ENCODE measurements at regions not wholly inside any gene's neighbourhood (a gene's known extent, or its start where the extent isn't known, plus 50 kb on each side); places are given as distances from the start of the nearest gene placed in this dataset.
"Not testable (repeated sequence)": the region's sequence is repeated elsewhere in the genome, so short reads cannot be mapped to it uniquely, and the experiment has no call there.

DNA sequence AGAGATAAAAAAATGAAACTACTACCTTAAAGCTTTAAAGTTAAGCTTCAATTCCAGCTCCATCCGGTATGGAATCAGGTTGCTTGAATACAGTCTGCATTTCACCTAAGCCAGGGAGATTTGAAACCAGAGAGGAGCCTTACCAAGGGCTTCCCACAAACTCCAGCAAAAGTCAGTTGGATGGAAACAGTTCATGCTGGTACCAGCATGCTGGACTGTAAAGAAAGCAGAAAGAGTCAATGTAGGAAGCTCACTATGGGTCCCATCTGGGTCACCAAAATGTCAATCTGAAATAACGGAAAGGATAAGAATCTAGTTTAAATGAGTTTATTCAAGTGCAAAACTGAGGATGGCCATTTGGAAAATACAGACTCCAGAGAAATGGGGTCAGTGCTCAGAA is 65.3 kb downstream of the CDO1 start:
- in situ Hi-C loops (cut with HindIII; ENCODE audit: low sequenced_read_pairs), result no loop called here
- no peak for DNase-seq (ENCODE audit: low spot score)

- in situ Hi-C loops (cut with HindIII; ENCODE audit: low sequenced_read_pairs), result no loop called here
- DNase-seq (ENCODE audit: low spot score), result no peak
These were observed 67.4 kb downstream of the CDO1 start for GRCh38 chr5:115749016-115749415.

DNA sequence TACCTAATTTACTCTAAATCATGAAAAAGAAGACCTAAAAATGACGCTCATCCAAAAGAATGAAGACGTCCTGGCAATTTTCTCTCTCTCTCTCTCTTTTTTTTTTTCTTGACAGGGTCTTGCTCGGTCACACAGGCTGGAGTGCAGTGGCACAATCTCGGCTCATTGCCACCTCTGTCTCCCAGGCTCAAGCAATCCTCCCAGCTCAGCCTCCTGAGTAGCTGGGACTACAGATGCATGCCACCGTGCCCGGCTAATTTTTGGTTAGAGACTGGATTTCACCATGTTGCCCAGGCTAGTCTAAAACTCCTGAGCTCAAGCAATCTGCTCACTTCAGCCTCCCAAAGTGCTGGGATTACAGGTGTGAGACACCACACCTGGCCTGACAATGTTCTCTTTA is 77.2 kb downstream of the CDO1 start:
- in situ Hi-C loops (cut with HindIII; ENCODE audit: low sequenced_read_pairs); DNase-seq (ENCODE audit: low spot score): not testable (repeated sequence)

- in situ Hi-C loops (cut with HindIII; ENCODE audit: low sequenced_read_pairs), result no loop called here
- no peak for DNase-seq (ENCODE audit: low spot score)
These were observed 77.6 kb downstream of the CDO1 start for GRCh38 chr5:115738830-115739229.

GRCh38 chr5:115737452-115737851 is 79.0 kb downstream of the CDO1 start:
- DNase-seq (ENCODE audit: low spot score), result no peak
- in situ Hi-C loops (cut with HindIII; ENCODE audit: low sequenced_read_pairs), result no loop called here

GRCh38 chr5:115736690-115737005 is 79.8 kb downstream of the CDO1 start:
- in situ Hi-C loops (cut with HindIII; ENCODE audit: low sequenced_read_pairs), result no loop called here
- DNase-seq (ENCODE audit: low spot score), result no peak

DNA sequence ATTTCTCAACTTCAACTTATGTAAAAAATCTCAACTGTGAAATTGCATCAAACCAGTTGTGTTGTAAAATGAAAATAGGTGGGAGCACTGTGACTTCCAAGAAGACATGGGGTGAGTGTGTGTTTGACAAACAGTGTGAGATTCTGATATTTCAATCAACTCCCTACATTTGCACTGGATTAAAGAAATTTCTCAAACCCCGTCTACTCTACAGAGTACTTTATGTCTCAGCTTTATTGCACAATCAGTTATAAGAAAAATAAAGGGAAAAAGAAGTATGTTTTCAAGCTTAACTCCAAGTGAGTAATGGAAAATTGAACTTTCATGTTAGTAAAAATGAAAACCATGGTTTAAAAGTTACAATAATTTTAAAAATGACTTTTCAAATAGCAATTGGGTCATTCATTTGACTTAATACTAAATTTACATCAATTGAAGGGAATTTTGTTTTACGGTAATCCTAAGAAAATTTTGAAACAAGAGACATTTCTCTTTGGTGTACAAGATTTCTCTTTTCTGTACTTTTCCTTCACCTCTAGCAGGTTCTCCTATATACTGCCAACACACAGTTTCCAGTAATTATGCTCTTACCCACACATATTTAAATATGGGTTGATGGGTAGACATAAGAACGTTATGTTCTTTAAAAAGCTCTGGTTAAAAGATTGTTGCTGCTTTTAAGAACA is 80.3 kb downstream of the CDO1 start:
- no peak for DNase-seq (ENCODE audit: low spot score)
- in situ Hi-C loops (cut with HindIII; ENCODE audit: low sequenced_read_pairs), result no loop called here

- in situ Hi-C loops (cut with HindIII; ENCODE audit: low sequenced_read_pairs), result no loop called here
- peak; percentile 72 for DNase-seq (ENCODE audit: low spot score)
These were observed 81.1 kb downstream of the CDO1 start for GRCh38 chr5:115735108-115735998.

DNA sequence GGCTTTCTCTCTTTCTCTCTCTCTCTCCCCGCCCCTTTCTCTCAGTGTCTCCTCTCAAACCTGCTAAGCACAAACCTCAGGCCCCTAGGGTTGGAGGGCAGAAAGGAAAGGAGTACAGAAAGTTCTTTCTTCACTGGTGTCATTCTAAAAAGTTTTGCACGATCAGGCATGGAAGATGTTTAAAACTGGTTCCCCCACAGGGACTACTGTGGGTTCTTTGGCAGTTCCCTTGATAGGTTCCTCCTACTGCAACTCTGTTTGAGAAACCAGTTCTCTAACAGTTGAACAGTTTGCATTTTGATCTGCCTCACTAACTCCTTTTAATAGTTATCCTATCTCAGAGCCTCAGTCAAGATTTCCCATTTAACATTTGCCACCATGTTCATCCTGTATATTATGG is 82.9 kb downstream of the CDO1 start:
- DNase-seq (ENCODE audit: low spot score), result no peak
- in situ Hi-C loops (cut with HindIII; ENCODE audit: low sequenced_read_pairs), result no loop called here

GRCh38 chr5:115732026-115732425 is 84.4 kb downstream of the CDO1 start:
- in situ Hi-C loops (cut with HindIII; ENCODE audit: low sequenced_read_pairs), result no loop called here
- no peak for DNase-seq (ENCODE audit: low spot score)

- in situ Hi-C loops (cut with HindIII; ENCODE audit: low sequenced_read_pairs), result no loop called here
- DNase-seq (ENCODE audit: low spot score), result no peak
These were observed 90.9 kb downstream of the CDO1 start for GRCh38 chr5:115725522-115725921.

- DNase-seq (ENCODE audit: low spot score), result no peak
- in situ Hi-C loops (cut with HindIII; ENCODE audit: low sequenced_read_pairs), result no loop called here
These were observed 93.2 kb downstream of the CDO1 start for GRCh38 chr5:115723220-115723619.

GRCh38 chr5:115720888-115721287 is 95.1 kb upstream of the TMED7 start:
- in situ Hi-C loops (cut with HindIII; ENCODE audit: low sequenced_read_pairs), result no loop called here

DNA sequence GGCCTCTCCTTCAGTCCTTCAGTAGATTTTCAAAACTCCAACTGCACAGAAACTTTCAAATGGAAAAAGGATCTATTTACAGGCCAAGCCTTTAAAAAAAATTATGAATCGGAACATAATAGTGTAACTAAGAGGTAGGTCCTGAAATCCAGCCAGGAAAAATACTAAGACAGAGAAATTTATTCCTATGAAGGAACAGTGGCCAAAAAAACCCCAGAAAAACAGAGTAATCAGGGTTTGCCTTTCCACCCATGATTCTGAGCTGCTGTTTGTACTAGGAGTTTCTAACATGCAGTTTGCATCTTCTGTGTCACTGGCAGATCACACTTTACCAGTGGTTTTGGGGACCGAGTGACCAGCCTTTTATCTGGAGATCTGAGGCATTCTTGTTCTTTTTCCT is 93.1 kb upstream of the TMED7 start:
- in situ Hi-C loops (cut with HindIII; ENCODE audit: low sequenced_read_pairs), result no loop called here
- no peak for DNase-seq (ENCODE audit: low spot score)

More at GRCh38 chr5:115720888-115721287, 95.1 kb upstream of the TMED7 start:
- DNase-seq (ENCODE audit: low spot score), result no peak

DNA sequence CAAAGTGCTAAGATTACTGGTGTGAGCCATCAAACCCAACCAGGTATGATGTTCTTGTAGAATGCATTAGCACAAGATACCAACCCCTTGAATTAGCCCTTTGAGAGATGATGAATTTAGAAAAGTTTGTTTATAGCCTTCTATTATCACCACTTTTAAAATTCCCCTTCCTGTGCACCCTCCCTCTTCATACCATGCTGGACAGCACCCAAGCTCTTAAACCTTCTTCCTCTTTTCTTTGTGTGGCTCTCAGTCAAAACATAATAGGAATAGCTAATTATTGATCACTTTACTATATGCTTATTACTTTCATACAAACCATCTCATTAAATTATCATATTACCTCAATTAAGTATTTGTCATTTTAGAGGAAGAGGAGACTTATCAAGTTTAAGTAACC is 87.6 kb upstream of the TMED7 start:
- in situ Hi-C loops (cut with HindIII; ENCODE audit: low sequenced_read_pairs), result no loop called here
- DNase-seq (ENCODE audit: low spot score), result no peak

DNA sequence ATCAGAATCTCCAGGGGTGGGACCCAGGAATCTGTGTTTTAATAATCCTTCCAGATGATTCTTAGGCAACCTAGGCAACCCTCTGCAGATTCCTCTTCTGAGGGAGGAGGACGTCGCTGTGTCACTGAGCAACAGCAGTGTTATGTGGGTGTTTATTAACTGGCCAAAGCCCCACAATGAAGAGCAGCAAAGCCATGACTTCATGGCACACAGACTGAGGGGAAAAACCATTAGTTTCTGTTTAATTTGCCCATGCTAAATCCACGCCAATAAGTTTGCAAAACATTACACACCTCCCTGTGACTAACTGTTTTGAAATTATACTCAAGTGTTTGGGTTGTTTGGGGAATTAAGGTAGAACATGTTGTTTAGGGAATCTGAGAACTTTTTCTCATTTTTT is 83.7 kb upstream of the TMED7 start:
- DNase-seq (ENCODE audit: low spot score), result no peak
- in situ Hi-C loops (cut with HindIII; ENCODE audit: low sequenced_read_pairs), result no loop called here

DNA sequence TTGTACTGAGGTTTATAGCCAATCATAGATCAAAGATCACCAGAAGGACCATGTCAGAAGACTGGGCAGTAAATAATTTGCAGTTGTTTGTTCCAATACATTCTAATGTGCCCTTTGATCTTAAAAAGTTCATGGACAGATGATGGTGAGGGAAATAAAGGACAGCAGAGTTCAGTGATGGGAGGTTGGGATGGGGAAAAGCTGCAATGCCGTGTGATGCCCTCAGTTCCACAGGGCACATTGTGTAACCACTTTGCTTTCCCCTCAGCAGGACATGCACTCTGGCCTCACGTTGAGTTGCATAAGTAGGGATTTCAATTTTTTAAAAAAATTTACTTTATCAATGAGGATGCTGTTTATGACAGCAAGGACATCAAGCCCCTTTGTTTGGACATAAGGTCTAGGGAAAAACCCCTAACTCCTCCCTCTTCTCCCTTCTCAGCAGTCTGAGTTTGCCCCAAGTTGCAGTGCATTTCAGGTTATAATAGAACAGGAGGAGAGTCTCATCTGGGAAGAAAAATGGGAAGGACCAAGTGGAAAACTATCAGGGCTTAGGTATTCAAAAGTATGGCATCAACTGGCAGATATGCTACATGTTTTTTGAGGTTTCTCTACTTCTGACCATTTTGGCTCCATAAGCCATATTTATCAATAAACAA is 83.1 kb upstream of the TMED7 start:
- in situ Hi-C loops (cut with HindIII; ENCODE audit: low sequenced_read_pairs), result no loop called here
- no peak for DNase-seq (ENCODE audit: low spot score)

DNA sequence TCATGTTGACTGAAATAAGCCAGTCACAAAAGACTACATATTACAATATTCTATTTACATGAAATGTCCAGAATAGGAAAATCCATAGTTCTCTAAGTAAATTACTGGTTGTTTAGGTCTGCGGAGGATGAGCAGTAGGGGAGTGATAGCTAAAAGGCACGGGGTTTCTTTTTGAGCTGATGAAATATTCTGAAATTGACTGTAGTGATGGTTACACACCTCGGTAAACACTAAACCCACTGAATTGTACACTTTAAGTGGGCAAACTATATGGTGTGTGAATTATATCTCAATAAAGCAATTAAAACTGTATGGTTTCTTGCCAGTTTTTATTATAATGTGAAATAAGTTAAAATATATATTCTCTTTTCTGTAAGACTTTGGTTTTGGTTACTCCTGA is 77.7 kb upstream of the TMED7 start:
- DNase-seq (ENCODE audit: low spot score), result no peak
- in situ Hi-C loops (cut with HindIII; ENCODE audit: low sequenced_read_pairs), result no loop called here

DNA sequence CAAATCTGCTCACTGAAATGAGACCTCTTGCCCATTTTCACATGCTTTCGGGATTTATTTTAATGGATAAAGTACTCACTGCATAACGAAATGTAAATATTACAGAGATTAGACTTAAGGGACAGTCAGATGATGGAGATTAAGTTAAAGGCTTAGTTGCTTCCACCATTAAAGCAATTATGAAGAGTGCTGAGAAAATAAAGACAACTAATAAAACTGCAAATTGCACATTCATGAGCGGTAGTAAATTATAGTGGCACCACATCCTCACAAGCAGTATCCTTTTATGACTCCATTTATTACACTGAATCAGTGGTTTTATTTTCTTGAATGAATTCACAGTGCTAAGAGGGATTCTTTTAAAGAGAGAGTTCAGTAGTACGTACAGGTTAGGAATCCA is 76.2 kb upstream of the TMED7 start:
- in situ Hi-C loops (cut with HindIII; ENCODE audit: low sequenced_read_pairs), result no loop called here
- no peak for DNase-seq (ENCODE audit: low spot score)

DNA sequence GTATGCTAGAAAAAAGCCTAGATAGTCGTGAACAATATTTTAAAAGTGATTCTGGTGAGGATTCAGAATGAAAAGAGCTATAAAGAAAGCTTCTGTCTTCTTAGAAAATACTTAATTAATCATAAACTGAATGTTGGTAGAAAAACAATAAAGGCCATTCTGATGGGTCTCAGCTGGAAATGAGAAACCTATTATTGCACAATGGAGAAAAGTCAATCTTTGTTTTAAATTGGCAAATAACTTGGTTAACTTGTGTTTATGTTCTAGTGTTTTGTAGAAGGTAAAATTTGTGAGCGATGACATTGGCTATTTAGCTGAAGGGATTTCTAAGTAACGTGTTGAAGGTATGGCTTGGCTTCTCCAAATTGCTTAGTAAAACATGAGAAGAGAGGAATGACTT is 74.1 kb upstream of the TMED7 start:
- in situ Hi-C loops (cut with HindIII; ENCODE audit: low sequenced_read_pairs), result no loop called here
- DNase-seq (ENCODE audit: low spot score), result no peak

Measured in G401 (cell line).